Nephron (organoid): ENCODE measurements at regions not wholly inside any gene's neighbourhood (a gene's known extent, or its start where the extent isn't known, plus 50 kb on each side); places are given as distances from the start of the nearest gene placed in this dataset.
A peak's percentile ranks its signal among the peaks of the same experiment; 100 is the strongest.
"Not testable (repeated sequence)": the region's sequence is repeated elsewhere in the genome, so short reads cannot be mapped to it uniquely, and the experiment has no call there.

Experiments used
- H3K27ac Mint-ChIP-seq, 3 experiments: 2 replicates each; pipeline ENCODE4 v1.8.0; 2020; ENCODE audit warnings: mixed read lengths in 3 of 3, mild to moderate bottlenecking in 2 of 3, moderate library complexity in 1 of 3
- H3K27me3 Mint-ChIP-seq: 2 replicates; pipeline ENCODE4 v1.8.0; 2021; ENCODE audit warnings: low read depth, mild to moderate bottlenecking, moderate library complexity, mixed read lengths
- H3K36me3 Mint-ChIP-seq: 2 replicates; pipeline ENCODE4 v1.8.0; 2020; ENCODE audit warnings: low read depth, mixed read lengths
- H3K4me1 Mint-ChIP-seq: 2 replicates; pipeline ENCODE4 v1.8.0; 2020; ENCODE audit warnings: mixed read lengths
- H3K4me3 Mint-ChIP-seq, 3 experiments: 2 replicates each; pipeline ENCODE4 v1.8.0; 2020; ENCODE audit warnings: mild to moderate bottlenecking in 3 of 3, mixed read lengths in 3 of 3, moderate library complexity in 2 of 3
- H3K9me3 Mint-ChIP-seq: 2 replicates; pipeline ENCODE4 v1.8.0; 2020; ENCODE audit warnings: mixed read lengths
- TF ChIP-seq, protein P1 (sequence below), 3 experiments: fragments of 200-600 bp; sonication (generic); IDR thresholded peaks; one replicate each; pipeline ENCODE4 v1.5.0; 2021; ENCODE audit warnings: antibody characterized with exemption in 3 of 3; ENCODE audit not compliant: unreplicated experiment in 3 of 3

DNA sequence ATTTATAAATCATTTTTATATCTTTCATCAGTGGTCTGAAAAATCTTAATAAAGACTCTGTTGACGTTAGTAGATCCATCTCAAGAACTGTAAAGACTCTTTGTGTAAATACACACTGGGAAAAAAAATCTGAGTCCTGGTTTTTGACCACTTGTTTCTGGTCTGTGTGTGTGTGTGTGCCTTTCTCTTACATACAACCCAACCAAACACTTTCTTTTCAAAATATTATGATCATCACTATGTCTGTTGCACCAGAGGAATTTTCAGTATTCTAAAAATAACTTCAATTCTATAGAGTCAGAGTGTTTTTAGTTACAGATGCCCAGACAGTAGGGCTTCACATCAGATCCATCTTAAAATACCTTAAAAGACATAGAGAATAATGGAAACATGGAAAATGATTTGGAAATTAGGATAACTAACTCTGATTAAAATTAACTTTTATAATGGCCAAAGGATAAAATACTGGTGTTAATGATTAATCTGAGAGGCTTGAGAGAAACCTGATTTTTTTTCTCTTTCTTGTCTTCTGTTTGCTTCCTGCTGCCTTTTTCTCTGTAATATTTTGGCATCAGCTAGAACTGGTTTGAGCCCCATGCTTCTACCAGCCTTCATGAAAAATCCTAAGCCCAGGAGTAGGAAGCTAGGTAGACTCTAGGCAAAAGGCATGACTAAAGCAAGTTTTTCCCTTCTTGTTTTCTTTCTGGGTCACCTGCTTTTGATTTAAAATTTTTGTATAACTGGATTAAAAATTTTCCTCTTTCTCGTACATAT, 99.7 kb downstream of the ATXN3L start:
- TF ChIP-seq, protein P1, sequence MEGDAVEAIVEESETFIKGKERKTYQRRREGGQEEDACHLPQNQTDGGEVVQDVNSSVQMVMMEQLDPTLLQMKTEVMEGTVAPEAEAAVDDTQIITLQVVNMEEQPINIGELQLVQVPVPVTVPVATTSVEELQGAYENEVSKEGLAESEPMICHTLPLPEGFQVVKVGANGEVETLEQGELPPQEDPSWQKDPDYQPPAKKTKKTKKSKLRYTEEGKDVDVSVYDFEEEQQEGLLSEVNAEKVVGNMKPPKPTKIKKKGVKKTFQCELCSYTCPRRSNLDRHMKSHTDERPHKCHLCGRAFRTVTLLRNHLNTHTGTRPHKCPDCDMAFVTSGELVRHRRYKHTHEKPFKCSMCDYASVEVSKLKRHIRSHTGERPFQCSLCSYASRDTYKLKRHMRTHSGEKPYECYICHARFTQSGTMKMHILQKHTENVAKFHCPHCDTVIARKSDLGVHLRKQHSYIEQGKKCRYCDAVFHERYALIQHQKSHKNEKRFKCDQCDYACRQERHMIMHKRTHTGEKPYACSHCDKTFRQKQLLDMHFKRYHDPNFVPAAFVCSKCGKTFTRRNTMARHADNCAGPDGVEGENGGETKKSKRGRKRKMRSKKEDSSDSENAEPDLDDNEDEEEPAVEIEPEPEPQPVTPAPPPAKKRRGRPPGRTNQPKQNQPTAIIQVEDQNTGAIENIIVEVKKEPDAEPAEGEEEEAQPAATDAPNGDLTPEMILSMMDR (IDR thresholded peaks at IDR 0.05; ENCODE audit: unreplicated experiment in 3 of 3) = no peak
- peaks cover 16% of the 10 kb centered on the region for H3K9me3 Mint-ChIP-seq
- peak overlapping the region; percentile 92 to 97 (median 92) for H3K27ac Mint-ChIP-seq
- peaks cover 52% of the 10 kb centered on the region for H3K4me1 Mint-ChIP-seq
- H3K27me3 Mint-ChIP-seq = no peaks in the 10 kb centered on the region
- no peaks in the 10 kb centered on the region for H3K36me3 Mint-ChIP-seq
- no peak overlapping the region for H3K4me3 Mint-ChIP-seq

DNA sequence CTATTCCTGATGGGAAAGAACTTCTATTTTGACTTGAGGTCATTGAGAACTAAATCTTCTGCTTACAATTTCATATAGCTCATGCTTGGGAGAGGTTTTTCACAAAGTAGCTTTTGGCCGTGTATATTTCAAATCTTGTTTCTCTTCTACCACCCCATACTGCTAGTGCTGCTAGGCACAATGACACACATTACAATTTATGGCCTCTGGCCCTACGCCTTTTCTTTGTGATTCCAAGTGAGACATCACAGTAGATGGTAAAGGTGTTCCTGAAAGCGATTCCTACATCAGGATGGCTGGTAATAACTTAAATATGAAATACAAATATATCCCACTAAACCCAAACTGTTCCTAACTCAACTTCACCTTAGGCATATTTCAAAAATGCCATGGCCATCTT, 101.1 kb downstream of the ATXN3L start:
- H3K27me3 Mint-ChIP-seq = no peaks in the 10 kb centered on the region
- H3K4me3 Mint-ChIP-seq = no peak overlapping the region
- peak overlapping the region in 2 of 3 experiments; percentile 15 to 22 for H3K27ac Mint-ChIP-seq
- TF ChIP-seq, protein P1 (IDR thresholded peaks at IDR 0.05; ENCODE audit: unreplicated experiment in 3 of 3) = no peak
- peaks cover 16% of the 10 kb centered on the region for H3K9me3 Mint-ChIP-seq
- H3K4me1 Mint-ChIP-seq = peaks cover 50% of the 10 kb centered on the region
- H3K36me3 Mint-ChIP-seq = no peaks in the 10 kb centered on the region

DNA sequence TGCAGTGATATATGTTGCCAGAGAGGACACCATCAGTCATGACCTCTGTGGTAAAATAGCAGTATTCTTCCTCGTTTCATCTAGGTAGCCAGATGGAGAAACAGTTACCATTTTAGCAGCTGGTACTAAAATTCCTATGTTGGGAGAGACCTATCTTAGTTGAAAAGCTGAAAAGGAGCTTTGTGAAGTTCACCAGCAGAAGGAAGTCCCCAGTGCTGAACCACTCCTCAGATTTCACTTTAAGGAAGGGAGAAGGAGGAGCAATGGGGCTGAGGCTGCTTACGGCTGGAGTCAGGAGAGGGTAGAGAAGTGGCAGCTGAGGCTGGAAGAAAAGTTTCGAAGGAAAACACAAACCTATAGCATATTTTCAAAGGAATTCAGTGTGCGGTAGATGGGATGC, 103.7 kb downstream of the ATXN3L start:
- Mint-ChIP-seq H3K27ac (peak overlapping the region; percentile 67 to 98 (median 92)), H3K36me3 (no peaks in the 10 kb centered on the region), H3K4me3 (no peak overlapping the region), H3K9me3 (peaks cover 10% of the 10 kb centered on the region), H3K4me1 (peaks cover 44% of the 10 kb centered on the region), H3K27me3 (no peaks in the 10 kb centered on the region)
- TF ChIP-seq, protein P1 (IDR thresholded peaks at IDR 0.05; ENCODE audit: unreplicated experiment in 3 of 3) = no peak

DNA sequence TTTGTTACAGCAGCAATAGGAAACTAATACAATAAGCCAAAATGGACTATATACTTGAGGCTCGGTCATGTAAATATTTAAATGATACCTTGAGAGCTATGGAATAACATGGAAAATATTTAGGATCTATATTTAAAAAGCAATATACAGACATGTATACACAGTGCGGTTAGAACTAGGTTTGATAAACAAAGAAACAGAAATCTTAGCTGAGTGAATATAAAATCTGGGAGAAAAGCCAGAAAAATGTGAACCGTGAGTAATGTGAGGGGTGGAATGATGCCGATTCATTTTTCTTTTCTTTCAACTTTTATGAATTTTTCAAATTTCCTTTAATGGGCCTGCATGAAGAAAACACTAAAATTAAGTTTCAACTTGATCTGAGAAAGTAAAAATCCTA, 104.1 kb downstream of the ATXN3L start:
- no peaks in the 10 kb centered on the region for H3K27me3 Mint-ChIP-seq
- peaks cover 14% of the 10 kb centered on the region for H3K9me3 Mint-ChIP-seq
- H3K27ac Mint-ChIP-seq = peak overlapping the region; percentile 67 to 98 (median 92)
- peaks cover 40% of the 10 kb centered on the region for H3K4me1 Mint-ChIP-seq
- H3K4me3 Mint-ChIP-seq = no peak overlapping the region
- TF ChIP-seq, protein P1 (IDR thresholded peaks at IDR 0.05; ENCODE audit: unreplicated experiment in 3 of 3) = no peak
- no peaks in the 10 kb centered on the region for H3K36me3 Mint-ChIP-seq

DNA sequence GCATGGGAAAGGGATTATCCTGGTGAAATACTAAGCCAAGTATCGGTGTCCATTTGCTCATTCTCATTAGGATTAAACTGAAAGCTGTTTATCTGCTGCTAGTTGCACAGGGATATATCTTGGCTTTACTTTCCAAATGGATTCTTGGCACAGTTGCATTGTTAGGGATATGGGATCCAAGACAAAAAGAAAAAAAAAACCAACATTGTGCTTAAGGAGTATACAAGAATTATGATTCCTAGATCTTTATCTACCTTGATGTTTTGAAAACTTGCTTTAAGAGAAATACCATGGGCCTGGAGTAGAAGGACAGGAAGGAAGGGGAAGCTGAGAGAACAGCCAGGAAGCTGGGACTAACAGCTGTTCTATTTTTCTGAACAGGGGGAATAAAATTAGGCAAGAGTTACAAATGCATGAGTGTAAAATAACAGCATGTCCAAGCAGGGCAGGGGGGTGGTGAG, 107.6 kb downstream of the ATXN3L start:
- Mint-ChIP-seq H3K36me3 (no peaks in the 10 kb centered on the region), H3K4me3 (peak overlapping the region in 2 of 3 experiments; percentile 3 to 41)

DNA sequence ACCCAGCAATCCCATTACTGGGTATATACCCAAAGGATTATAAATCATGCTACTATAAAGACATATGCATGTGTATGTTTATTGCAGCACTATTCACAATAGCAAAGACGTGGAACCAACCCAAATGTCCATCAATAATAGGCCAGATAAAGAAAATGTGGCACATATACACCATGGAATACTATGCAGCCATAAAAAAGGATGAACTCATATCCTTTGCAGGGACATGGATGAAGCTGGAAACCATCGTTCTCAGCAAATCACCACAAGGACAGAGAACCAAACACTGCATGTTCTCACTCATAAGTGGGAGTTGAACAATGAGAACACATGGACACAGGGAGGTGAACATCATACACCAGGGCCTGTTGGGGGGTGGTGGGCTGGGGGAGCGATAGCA, 109.7 kb downstream of the ATXN3L start:
- H3K27ac Mint-ChIP-seq = peak overlapping the region in 2 of 3 experiments; percentile 27 to 98
- H3K4me1 Mint-ChIP-seq = peaks cover 24% of the 10 kb centered on the region
- not testable (repeated sequence) for H3K4me3 Mint-ChIP-seq, H3K9me3 Mint-ChIP-seq, H3K36me3 Mint-ChIP-seq, H3K27me3 Mint-ChIP-seq

More for the DNA sequence above, 107.6 kb downstream of the ATXN3L start:
- peaks cover 14% of the 10 kb centered on the region for H3K9me3 Mint-ChIP-seq
- TF ChIP-seq, protein P1 (IDR thresholded peaks at IDR 0.05; ENCODE audit: unreplicated experiment in 3 of 3) = no peak
- peaks cover 36% of the 10 kb centered on the region for H3K4me1 Mint-ChIP-seq
- H3K27me3 Mint-ChIP-seq = no peaks in the 10 kb centered on the region
- H3K27ac Mint-ChIP-seq = peak overlapping the region; percentile 93 to 97 (median 94)

DNA sequence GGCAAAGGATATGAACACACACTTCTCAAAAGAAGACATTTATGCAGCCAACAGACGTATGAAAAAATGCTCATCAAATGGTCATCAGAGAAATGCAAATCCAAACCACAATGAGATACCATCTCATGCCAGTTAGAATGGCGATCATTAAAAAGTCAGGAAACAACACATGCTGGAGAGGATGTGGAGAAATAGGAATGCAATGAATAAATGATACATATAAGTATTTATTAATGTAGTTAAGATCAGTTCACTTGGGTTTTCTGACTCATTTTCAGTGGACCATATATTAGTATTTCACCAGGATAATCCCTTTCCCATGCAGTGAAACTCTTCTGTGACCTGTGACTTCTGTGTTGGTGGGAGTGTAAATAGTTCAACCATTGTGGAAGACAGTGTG, 110.1 kb downstream of the ATXN3L start:
- H3K9me3 Mint-ChIP-seq, H3K36me3 Mint-ChIP-seq, H3K4me3 Mint-ChIP-seq, H3K27me3 Mint-ChIP-seq: not testable (repeated sequence)
- peak overlapping the region; percentile 83 to 98 (median 90) for H3K27ac Mint-ChIP-seq
- H3K4me1 Mint-ChIP-seq = peaks cover 20% of the 10 kb centered on the region
